Hematopoietic multipotent progenitor cell treated with erythropoietin and hydrocortisone succinate and interleukin-3 and kit ligand, for 17 days (in vitro differentiated cells): ENCODE measurements at regions not wholly inside any gene's neighbourhood (a gene's known extent, or its start where the extent isn't known, plus 50 kb on each side); places are given as distances from the start of the nearest gene placed in this dataset.
"Not testable (repeated sequence)": the region's sequence is repeated elsewhere in the genome, so short reads cannot be mapped to it uniquely, and the experiment has no call there.

Experiments
- DNase-seq: peaks from one replicate; pipeline ENCODE4 v3.0.0-alpha.2; 2015; ENCODE audit warnings: low spot score

DNA sequence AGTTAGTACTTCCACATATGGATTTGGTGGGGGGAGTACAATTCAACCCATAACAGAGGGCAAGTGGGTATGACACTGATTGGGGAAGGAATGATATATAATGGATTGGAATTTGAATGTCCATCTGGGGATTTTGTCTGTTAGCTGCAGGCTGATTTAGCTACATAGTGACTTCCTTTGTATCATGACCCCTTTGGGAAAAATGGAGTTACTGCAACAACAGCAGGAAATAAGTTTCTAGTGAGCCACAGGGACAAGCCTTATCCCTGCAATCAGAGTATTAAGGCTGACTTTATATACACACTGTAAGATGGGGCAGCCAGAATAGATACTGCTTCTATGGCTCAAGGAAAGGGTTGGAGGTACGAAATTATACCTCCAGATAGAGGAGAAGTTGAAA, 404.4 kb upstream of the MEIS1 start:
- DNase-seq, result no peak

DNA sequence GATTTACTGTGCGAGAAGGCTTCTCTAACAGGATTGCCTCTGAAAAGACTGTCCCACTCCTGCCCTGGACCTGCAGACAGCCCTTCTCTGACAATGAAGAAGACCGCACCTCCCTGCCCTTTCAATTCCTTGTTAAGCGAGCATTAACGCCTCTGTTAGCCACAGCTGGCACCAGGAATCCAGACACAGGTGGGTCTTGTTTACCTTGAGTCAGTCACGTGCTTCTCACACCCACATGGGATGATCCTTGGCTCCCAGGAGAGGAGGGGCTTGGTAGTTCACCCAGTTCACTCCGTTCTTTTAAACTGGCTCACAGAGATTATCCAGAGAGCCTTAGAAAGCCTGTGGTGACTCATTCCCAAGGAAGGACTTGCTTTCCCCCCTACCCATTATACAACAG, 410.5 kb upstream of the MEIS1 start:
- DNase-seq, result no peak

- no peak for DNase-seq
Measured at GRCh38 chr2:66021296-66021695, 413.6 kb upstream of the MEIS1 start.

DNA sequence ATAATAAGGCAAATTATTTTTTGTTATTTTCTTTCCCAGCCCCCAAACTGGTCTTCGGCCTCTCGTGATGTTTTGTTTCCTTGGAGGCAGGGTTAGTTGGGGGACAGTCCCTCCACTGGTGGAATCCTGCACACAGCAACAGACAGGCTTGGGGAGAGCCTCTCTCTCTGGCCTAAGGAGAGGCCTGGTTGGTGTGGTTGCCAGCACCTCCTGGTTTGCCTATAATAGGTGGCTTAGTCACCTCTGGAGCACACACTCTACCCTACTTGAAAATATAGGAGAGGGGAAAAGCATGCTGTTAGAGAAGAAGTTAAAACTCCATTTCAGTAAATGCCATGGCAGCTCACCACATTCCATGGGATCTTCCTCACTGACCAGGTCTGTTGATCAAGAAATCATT, 417.2 kb upstream of the MEIS1 start:
- DNase-seq, result no peak

GRCh38 chr2:66014450-66014849, 420.5 kb upstream of the MEIS1 start:
- no peak for DNase-seq

GRCh38 chr2:66013456-66013855, 421.5 kb upstream of the MEIS1 start:
- no peak for DNase-seq

GRCh38 chr2:66003931-66004330, 431.0 kb upstream of the MEIS1 start:
- no peak for DNase-seq

DNA sequence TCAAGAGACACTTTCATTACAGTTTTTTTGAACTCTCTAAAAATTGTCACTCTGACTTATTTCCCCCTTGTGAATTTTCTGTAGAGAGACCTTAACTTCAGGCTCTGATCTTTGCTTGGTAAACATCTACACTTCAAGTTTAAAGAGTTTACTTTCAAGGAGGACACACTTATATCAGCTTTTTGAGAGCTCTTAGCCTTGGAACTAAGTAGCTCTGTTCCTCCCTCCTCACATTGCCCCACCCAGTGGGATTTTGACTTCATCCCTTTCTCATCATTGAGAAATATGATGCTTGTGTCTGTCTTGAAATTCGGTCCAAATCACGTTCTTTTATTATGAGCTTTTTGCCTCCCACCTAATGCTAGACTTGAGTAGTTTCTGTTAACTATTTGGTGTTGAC, 433.4 kb upstream of the MEIS1 start:
- DNase-seq, result no peak

DNA sequence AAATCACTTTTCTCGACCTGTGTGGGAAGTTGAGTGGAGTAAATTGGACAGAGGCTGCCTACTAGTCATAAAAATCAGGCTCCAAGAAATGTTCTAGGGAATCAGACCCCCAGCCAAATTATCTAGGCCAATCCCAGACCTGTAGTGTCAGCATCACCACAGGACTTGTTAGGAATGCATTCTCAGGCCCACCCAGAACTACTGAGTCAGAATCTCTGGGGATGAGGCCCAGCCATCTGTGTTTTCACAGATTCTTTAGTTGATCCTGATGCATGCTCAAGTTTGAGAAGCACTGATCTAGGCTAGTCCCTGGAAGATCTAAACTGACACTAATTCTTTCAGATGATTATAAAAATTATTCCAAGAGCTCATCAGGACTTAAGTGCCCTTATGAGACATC, 434.0 kb upstream of the MEIS1 start:
- no peak for DNase-seq

DNA sequence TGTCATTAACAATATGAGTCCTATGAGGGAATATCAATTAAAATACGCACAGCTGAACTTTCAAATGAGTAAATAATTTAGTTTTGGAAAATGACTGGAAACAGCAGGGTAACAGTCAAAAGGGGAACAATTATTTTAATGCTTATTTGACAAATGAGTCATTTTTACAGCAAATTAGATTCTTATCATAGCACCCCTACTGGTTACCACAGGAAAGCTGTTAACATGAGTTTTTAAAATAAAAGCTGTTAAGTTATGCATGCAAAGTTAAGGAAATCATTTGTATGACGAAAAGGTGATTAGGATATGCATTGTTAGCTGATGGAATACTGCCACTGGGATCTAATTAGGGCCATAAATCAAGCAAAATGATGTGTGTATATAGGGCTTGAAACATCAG, 435.1 kb upstream of the MEIS1 start:
- DNase-seq, result no peak

- DNase-seq, result no peak
Measured at GRCh38 chr2:65999103-65999502, 435.8 kb upstream of the MEIS1 start.

GRCh38 chr2:65997961-65998360, 437.0 kb upstream of the MEIS1 start:
- DNase-seq, result no peak

GRCh38 chr2:65992198-65992554, 442.7 kb upstream of the MEIS1 start:
- no peak for DNase-seq

DNA sequence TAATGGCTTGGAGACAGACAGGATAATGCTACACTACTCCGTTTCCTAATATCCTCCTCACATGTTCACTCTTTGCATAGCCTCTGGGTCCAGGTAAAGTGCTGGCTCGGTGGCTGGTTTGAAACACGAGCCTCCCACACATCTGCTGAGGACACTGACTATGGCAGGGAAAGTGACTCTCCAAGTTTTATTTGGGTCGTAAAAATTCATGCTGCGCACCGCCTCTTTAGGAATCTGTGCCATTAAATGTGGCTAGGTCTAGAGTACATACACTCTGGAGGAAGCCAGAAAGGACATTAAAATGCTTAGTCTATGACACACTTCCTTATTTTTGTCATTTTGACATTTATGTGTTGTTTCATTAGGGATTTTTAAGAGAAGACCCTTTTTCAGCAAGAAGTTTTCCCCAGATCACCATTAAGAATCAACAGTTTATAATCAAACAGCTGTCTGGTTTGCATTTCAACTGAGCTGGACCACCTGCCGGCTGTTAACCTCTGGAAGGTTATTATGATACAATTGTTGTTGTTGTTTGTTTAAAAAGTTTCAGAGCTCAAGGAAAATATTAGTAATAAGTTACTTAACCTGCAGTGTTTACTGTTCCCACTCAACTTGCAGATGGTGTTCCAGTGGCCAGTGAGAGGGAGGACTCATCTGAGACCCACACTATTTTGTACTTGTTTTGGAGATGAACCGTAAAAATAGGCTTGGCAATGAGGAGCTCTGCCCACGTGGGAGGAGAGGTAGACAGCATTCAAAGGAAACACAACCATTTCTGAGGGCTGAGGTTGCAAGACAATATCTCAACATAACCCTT, 443.3 kb upstream of the MEIS1 start:
- no peak for DNase-seq

- DNase-seq, result no peak
Measured at GRCh38 chr2:65985986-65986385, 448.9 kb upstream of the MEIS1 start.

GRCh38 chr2:65980531-65980930, 454.4 kb upstream of the MEIS1 start:
- DNase-seq, result no peak

GRCh38 chr2:65979446-65979845, 455.5 kb upstream of the MEIS1 start:
- DNase-seq, result no peak

DNA sequence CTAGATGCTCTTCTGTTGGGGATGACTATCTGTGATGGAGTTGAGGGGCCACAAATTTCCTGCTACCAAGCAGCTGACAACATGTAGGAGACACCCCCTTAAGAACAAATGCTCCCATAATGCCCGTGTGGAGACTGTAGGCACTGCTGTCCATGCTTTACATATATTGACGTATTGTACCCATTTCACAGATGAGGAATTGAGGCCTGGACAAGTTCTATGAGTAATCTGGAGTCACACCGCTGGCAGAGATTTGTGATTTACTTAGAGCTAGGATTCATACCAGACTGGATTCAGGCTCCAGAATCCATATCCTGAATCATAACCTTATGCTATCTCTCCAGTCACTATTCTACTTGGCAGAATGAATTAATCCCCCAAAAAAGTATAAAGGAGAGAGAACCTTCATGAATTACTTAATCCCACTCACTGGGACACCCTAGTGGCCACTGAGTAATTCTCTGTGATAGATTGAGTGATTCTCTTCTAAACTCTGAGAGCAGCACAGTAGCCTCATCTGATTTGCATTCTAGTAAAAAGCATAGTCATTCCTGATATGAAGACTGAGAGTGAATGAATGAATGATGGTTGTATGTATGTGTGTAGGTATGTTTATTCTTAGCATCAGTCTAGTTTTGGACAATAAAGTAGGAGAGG, 460.7 kb upstream of the MEIS1 start:
- no peak for DNase-seq

DNA sequence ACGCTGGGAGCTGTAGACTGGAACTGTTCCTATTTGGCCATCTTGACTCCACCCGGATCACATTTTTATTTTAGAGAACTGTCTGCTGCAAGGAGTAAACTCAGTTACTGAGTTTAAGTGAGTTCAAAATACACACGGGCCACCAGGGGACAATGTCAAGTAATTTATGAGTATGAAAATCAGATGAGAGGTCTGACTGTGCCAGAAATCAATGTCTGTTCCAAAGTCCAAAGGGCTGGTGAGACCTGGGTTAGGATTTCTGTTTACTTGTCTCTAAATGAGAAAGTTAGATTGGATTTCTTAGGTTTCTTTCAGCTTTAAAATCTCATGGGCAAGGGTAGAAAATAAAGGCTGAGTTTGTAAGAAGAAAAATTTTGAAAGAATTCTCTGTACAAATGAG, 465.8 kb upstream of the MEIS1 start:
- no peak for DNase-seq

DNA sequence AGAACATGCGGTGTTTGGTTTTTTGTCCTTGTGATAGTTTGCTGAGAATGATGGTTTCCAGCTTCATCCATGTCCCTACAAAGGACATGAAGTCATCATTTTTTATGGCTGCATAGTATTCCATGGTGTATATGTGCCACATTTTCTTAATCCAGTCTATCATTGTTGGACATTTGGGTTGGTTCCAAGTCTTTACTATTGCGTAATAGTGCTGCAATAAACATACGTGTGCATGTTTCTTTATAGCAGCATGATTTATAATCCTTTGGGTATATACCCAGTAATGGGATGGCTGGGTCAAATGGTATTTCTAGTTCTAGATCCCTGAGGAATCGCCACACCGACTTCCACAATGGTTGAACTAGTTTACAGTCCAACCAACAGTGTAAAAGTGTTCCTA, 471.6 kb upstream of the MEIS1 start:
- DNase-seq, result not testable (repeated sequence)

DNA sequence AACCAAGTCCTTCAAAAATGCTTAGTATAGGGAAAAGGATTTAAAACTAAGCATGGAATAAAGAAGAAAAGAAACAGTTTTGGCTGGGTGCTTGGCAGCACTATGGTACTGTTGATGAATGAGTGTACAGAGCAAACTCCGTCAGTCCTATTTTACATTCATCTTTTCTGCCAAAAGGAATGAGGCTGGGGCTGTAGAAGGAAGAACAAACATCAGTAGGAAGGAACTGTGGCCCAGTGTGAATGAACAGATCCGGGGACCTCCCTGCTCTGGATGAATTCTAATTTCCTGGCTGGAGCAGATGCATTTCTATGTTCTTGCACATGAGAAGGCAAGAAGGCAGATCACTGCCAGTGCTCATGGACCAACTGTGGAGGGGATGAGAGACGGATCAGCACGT, 474.0 kb upstream of the MEIS1 start:
- no peak for DNase-seq

GRCh38 chr2:65957886-65958285, 477.0 kb upstream of the MEIS1 start:
- no peak for DNase-seq

GRCh38 chr2:65957454-65957853, 477.5 kb upstream of the MEIS1 start:
- DNase-seq, result no peak

DNA sequence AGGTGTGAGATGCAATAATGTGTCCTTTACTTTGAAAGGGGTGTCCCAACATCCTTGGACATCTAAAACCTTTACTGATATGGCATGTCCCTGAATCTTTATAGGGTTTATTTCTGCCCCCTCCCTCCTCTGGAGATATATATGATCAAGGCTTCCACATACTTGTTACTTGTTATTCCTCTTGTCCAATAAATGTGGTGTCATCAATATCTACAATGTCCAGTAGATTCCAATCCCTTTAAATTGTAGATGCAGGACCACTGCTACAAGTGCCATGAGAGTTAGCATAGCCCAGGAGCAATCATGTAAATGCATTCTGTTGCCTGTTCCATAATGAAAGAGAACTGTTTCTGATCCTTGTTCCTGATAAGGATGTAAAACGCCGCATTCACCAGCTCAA, 479.7 kb upstream of the MEIS1 start:
- DNase-seq, result no peak
